ENCODE measurements at regions not wholly inside any gene's neighbourhood (a gene's known extent, or its start where the extent isn't known, plus 50 kb on each side); places are given as distances from the start of the nearest gene placed in this dataset.

DNA sequence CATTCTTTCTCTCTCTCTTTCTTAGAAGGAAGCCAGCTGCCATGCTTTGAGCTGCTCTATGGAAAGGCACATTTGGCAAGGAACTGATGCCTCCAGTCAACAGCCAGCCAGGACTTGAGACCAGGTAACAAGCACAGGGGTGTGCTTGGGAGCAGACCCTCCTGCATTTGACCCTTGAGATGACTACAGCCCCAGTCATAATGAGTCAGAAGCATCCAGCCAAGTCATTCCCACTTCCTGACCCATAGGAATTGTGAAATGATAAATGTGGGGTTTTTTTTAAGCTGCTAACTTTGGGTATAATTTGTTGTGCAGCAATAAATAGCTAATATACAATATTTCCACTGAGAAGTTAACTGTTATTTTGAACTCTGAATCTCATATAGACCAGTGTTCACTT lies 446.9 kb downstream of the GRXCR1 start:
- Histone ChIP-seq H3K23ac (ENCODE audit: low read length) (no peak overlapping the region), H3K18ac (ENCODE audit: low read length) (no peak overlapping the region), H4K8ac (ENCODE audit: low read depth, low read length) (no peak overlapping the region), H3K4me3 (ENCODE audit: low read depth, low read length) (no peak overlapping the region), H3K4ac (ENCODE audit: low read depth, low read length) (no peak overlapping the region), H3K27ac (ENCODE audit: low read depth, low read length) (no peak overlapping the region), H2BK12ac (ENCODE audit: low read length) (no peak overlapping the region), H3K4me1 (ENCODE audit: control insufficient read depth in 1 of 2, insufficient read depth in 2 of 2, low read length in 2 of 2) (no peaks in the 10 kb centered on the region), H3K79me2 (ENCODE audit: control insufficient read depth, insufficient read depth, low read length, poor library complexity) (no peaks in the 10 kb centered on the region), H3K4me2 (ENCODE audit: low read length) (no peak overlapping the region), H4K91ac (ENCODE audit: low read depth, low read length) (no peak overlapping the region), H4K12ac (ENCODE audit: low read depth, low read length) (no peak overlapping the region), H3K27me3 (ENCODE audit: insufficient read depth, low read length) (no peaks in the 10 kb centered on the region), H2AFZ (ENCODE audit: insufficient read depth, low read length, poor library complexity) (no peak overlapping the region), H3K9ac (ENCODE audit: low read length) (no peak overlapping the region), H2BK120ac (ENCODE audit: insufficient read depth, low read length, poor library complexity) (no peak overlapping the region), H2AK5ac (ENCODE audit: low read length) (no peak overlapping the region), H3K14ac (ENCODE audit: low read length) (no peak overlapping the region), H3K9me3 (ENCODE audit: insufficient read depth, low read depth, low read length) (no peaks in the 10 kb centered on the region), H2BK5ac (ENCODE audit: low read depth, low read length, poor library complexity) (no peak overlapping the region), H3K79me1 (ENCODE audit: low read length) (no peaks in the 10 kb centered on the region), H3K36me3 (ENCODE audit: control insufficient read depth in 1 of 2, insufficient read depth in 2 of 2, low read length in 2 of 2) (no peaks in the 10 kb centered on the region)
- no peak for DNase-seq

DNA sequence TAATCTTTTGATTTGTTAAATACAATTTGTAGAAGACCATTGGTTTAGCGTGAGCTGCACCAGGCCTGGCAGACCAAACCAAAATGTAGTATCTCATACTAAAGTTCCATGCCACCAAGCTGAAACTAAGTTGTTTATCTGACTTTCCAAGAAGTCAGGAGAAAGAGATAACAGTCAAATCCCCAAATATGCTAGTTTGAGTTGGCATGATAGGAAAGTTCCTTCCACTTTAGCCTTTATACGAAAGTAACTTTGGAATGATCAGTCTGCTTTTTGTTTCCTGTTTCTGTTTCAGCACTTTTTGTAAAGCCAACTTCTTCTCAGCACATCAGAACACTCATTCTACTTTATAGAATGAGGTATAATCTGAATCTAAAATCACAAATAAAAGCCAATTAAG lies 449.2 kb downstream of the GRXCR1 start:
- Histone ChIP-seq H3K9me3 (ENCODE audit: insufficient read depth, low read depth, low read length) (no peaks in the 10 kb centered on the region), H3K79me2 (ENCODE audit: control insufficient read depth, insufficient read depth, low read length, poor library complexity) (no peaks in the 10 kb centered on the region), H4K8ac (ENCODE audit: low read depth, low read length) (no peak overlapping the region), H4K12ac (ENCODE audit: low read depth, low read length) (no peak overlapping the region), H3K23ac (ENCODE audit: low read length) (no peak overlapping the region), H3K79me1 (ENCODE audit: low read length) (no peaks in the 10 kb centered on the region), H2BK12ac (ENCODE audit: low read length) (no peak overlapping the region), H3K4me1 (ENCODE audit: control insufficient read depth in 1 of 2, insufficient read depth in 2 of 2, low read length in 2 of 2) (no peaks in the 10 kb centered on the region), H2AK5ac (ENCODE audit: low read length) (no peak overlapping the region), H3K4me3 (ENCODE audit: low read depth, low read length) (no peak overlapping the region), H3K9ac (ENCODE audit: low read length) (no peak overlapping the region), H3K18ac (ENCODE audit: low read length) (no peak overlapping the region), H3K4ac (ENCODE audit: low read depth, low read length) (no peak overlapping the region), H3K27ac (ENCODE audit: low read depth, low read length) (no peak overlapping the region), H2BK120ac (ENCODE audit: insufficient read depth, low read length, poor library complexity) (no peak overlapping the region), H3K27me3 (ENCODE audit: insufficient read depth, low read length) (no peaks in the 10 kb centered on the region), H3K14ac (ENCODE audit: low read length) (no peak overlapping the region), H2AFZ (ENCODE audit: insufficient read depth, low read length, poor library complexity) (no peak overlapping the region), H2BK5ac (ENCODE audit: low read depth, low read length, poor library complexity) (no peak overlapping the region), H3K4me2 (ENCODE audit: low read length) (no peak overlapping the region), H4K91ac (ENCODE audit: low read depth, low read length) (no peak overlapping the region), H3K36me3 (ENCODE audit: control insufficient read depth in 1 of 2, insufficient read depth in 2 of 2, low read length in 2 of 2) (no peaks in the 10 kb centered on the region)
- WGBS (ENCODE audit: extremely low coverage, insufficient coverage, insufficient read length) = no CpG with 5 or more reads among the region's 2 CpGs
- DNase-seq = no peak

DNA sequence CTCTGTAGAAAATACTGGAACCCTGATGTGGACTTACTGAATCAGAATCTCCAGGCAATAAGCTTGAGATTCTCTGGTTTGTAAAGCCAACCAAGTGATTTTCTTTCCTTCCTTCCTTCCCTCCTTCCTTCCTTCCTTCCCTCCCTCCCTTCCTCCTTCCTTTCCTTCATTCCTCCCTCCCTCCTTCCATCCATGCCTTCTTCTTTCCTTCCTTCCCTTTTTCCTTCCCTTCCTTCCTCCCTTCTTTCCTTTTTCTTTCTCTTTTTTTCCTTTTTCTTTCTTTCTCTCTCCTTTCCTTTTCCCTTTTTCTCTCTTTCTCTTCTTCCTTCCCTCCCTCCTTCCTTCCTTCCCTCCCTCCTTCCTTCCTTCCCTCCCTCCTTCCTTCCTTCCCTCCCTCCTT lies 450.8 kb downstream of the GRXCR1 start:
- Histone ChIP-seq H4K8ac (ENCODE audit: low read depth, low read length) (no peak overlapping the region), H3K79me2 (ENCODE audit: control insufficient read depth, insufficient read depth, low read length, poor library complexity) (no peaks in the 10 kb centered on the region), H2BK5ac (ENCODE audit: low read depth, low read length, poor library complexity) (no peak overlapping the region)

DNA sequence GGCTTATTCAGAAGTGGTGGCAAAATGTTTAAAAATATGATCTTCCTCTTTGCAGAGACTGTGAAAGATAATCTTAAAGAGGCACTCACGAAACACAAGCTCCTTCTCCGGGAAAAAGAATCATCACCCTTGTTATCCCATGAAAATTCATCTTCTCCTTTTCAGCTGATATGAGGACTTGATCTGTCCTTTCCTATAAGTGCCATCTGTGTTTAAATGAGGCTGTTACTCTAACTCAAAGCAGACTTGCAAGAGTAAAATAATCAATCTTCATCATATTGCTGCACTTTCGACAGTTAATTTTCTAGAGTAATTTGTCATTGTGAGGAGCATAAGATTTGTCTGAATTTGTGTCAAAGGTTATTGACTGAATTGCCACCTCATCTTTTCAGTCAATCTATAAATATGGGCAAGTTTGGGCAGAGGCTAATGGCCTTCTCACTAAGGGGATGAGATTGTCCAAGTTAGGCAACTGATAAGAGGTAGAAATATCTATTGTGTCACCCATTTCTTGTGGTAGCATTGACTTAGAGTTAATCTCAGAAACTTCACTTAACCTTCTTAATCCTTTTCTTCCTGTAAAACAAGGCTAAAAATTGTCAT lies 452.9 kb downstream of the GRXCR1 start:
- Histone ChIP-seq H3K4ac (ENCODE audit: low read depth, low read length) (no peak overlapping the region), H4K91ac (ENCODE audit: low read depth, low read length) (no peak overlapping the region), H3K4me2 (ENCODE audit: low read length) (no peak overlapping the region), H3K14ac (ENCODE audit: low read length) (no peak overlapping the region), H3K23ac (ENCODE audit: low read length) (no peak overlapping the region), H3K36me3 (ENCODE audit: control insufficient read depth in 1 of 2, insufficient read depth in 2 of 2, low read length in 2 of 2) (no peaks in the 10 kb centered on the region), H3K18ac (ENCODE audit: low read length) (no peak overlapping the region), H3K27me3 (ENCODE audit: insufficient read depth, low read length) (no peaks in the 10 kb centered on the region), H4K12ac (ENCODE audit: low read depth, low read length) (no peak overlapping the region), H2BK5ac (ENCODE audit: low read depth, low read length, poor library complexity) (no peak overlapping the region), H3K4me1 (ENCODE audit: control insufficient read depth in 1 of 2, insufficient read depth in 2 of 2, low read length in 2 of 2) (no peaks in the 10 kb centered on the region), H2BK12ac (ENCODE audit: low read length) (no peak overlapping the region), H3K4me3 (ENCODE audit: low read depth, low read length) (no peak overlapping the region), H3K79me1 (ENCODE audit: low read length) (no peaks in the 10 kb centered on the region), H3K27ac (ENCODE audit: low read depth, low read length) (no peak overlapping the region), H3K9me3 (ENCODE audit: insufficient read depth, low read depth, low read length) (no peaks in the 10 kb centered on the region), H3K9ac (ENCODE audit: low read length) (no peak overlapping the region), H2BK120ac (ENCODE audit: insufficient read depth, low read length, poor library complexity) (no peak overlapping the region), H2AFZ (ENCODE audit: insufficient read depth, low read length, poor library complexity) (no peak overlapping the region), H3K79me2 (ENCODE audit: control insufficient read depth, insufficient read depth, low read length, poor library complexity) (no peaks in the 10 kb centered on the region), H4K8ac (ENCODE audit: low read depth, low read length) (no peak overlapping the region), H2AK5ac (ENCODE audit: low read length) (no peak overlapping the region)
- WGBS (ENCODE audit: extremely low coverage, insufficient coverage, insufficient read length) = no CpG with 5 or more reads among the region's 3 CpGs
- no peak for DNase-seq

More for the DNA sequence above, 450.8 kb downstream of the GRXCR1 start:
- Histone ChIP-seq H3K18ac (ENCODE audit: low read length) (no peak overlapping the region), H3K4me3 (ENCODE audit: low read depth, low read length) (no peak overlapping the region), H3K23ac (ENCODE audit: low read length) (no peak overlapping the region), H2AK5ac (ENCODE audit: low read length) (no peak overlapping the region), H3K36me3 (ENCODE audit: control insufficient read depth in 1 of 2, insufficient read depth in 2 of 2, low read length in 2 of 2) (no peaks in the 10 kb centered on the region), H4K91ac (ENCODE audit: low read depth, low read length) (no peak overlapping the region), H4K12ac (ENCODE audit: low read depth, low read length) (no peak overlapping the region), H2BK12ac (ENCODE audit: low read length) (no peak overlapping the region), H3K14ac (ENCODE audit: low read length) (no peak overlapping the region), H3K4ac (ENCODE audit: low read depth, low read length) (no peak overlapping the region), H3K9ac (ENCODE audit: low read length) (no peak overlapping the region), H3K4me2 (ENCODE audit: low read length) (no peak overlapping the region), H3K4me1 (ENCODE audit: control insufficient read depth in 1 of 2, insufficient read depth in 2 of 2, low read length in 2 of 2) (no peaks in the 10 kb centered on the region), H2AFZ (ENCODE audit: insufficient read depth, low read length, poor library complexity) (no peak overlapping the region), H3K27ac (ENCODE audit: low read depth, low read length) (no peak overlapping the region), H3K27me3 (ENCODE audit: insufficient read depth, low read length) (no peaks in the 10 kb centered on the region), H3K79me1 (ENCODE audit: low read length) (no peaks in the 10 kb centered on the region), H2BK120ac (ENCODE audit: insufficient read depth, low read length, poor library complexity) (no peak overlapping the region), H3K9me3 (ENCODE audit: insufficient read depth, low read depth, low read length) (no peaks in the 10 kb centered on the region)
- no peak for DNase-seq

Measured in trophoblast cell (in vitro differentiated cells and primary cell).